OCI-LY7 (cell line): ENCODE measurements at regions not wholly inside any gene's neighbourhood (a gene's known extent, or its start where the extent isn't known, plus 50 kb on each side); places are given as distances from the start of the nearest gene placed in this dataset.

Source experiments
- BruUV-seq: library from RNA; stranded (reverse); fragments of 400-500 nt; replicated peaks from 2 replicates; lab custom pipeline; 2021; lab: Mats Ljungman, UMichigan
- CTCF ChIA-PET: fragments of 300-600 bp; sonication (Branson Sonifier 250); formaldehyde crosslinking; loops from one replicate; lab custom pipeline; 2022; ENCODE audit warnings: antibody characterized with exemption; ENCODE audit not compliant: unreplicated experiment; lab: Charles Lee
- POLR2A ChIA-PET: fragments of 300-600 bp; sonication (Branson Sonifier 250); formaldehyde crosslinking; loops from one replicate; lab custom pipeline; 2022; ENCODE audit warnings: antibody characterized with exemption; lab: Charles Lee
- DNase-seq: peaks from one replicate; pipeline ENCODE4 v3.0.0-alpha.2; 2015; ENCODE audit warnings: low spot score
- H2AFZ ChIP-seq: fragments of 200-600 bp; sonication (generic), shearing (Covaris generic); 2 replicates; pipeline ENCODE4 v1.6.1; 2014; ENCODE audit warnings: mild to moderate bottlenecking, antibody characterized with exemption, low read length, moderate library complexity
- H3K27ac ChIP-seq: fragments of 200-600 bp; sonication (generic); 2 replicates; pipeline ENCODE4 v1.5.1; 2014; ENCODE audit warnings: mixed run types, low read depth, mild to moderate bottlenecking, moderate library complexity, low read length, inconsistent platforms; ENCODE audit not compliant: poor library complexity, severe bottlenecking
- H3K36me3 ChIP-seq: fragments of 200-600 bp; sonication (generic); 2 replicates; pipeline ENCODE4 v1.6.1; 2014; ENCODE audit warnings: mild to moderate bottlenecking, antibody characterized with exemption, low read length, moderate library complexity, mixed read lengths; ENCODE audit not compliant: insufficient read depth
- H3K4me1 ChIP-seq: fragments of 200-600 bp; sonication (generic); 2 replicates; pipeline ENCODE4 v1.5.1; 2014; ENCODE audit warnings: mild to moderate bottlenecking, low read length; ENCODE audit not compliant: insufficient read depth, poor library complexity, severe bottlenecking
- H3K4me2 ChIP-seq: fragments of 200-600 bp; sonication (generic); 2 replicates; pipeline ENCODE4 v1.6.1; 2014; ENCODE audit warnings: mild to moderate bottlenecking, low read length
- H3K4me3 ChIP-seq: fragments of 200-600 bp; sonication (generic); 2 replicates; pipeline ENCODE4 v1.5.1; 2014; ENCODE audit warnings: mild to moderate bottlenecking, low read depth, low read length; ENCODE audit not compliant: poor library complexity, severe bottlenecking
- H3K79me2 ChIP-seq: fragments of 200-600 bp; sonication (generic); 2 replicates; pipeline ENCODE4 v1.6.1; 2016; ENCODE audit warnings: low read depth, mild to moderate bottlenecking, low read length, moderate library complexity, mixed read lengths; ENCODE audit not compliant: insufficient read depth
- H3K9me2 ChIP-seq: fragments of 200-600 bp; sonication (generic); 2 replicates; pipeline ENCODE4 v1.6.1; 2016; ENCODE audit warnings: mild to moderate bottlenecking, low read length, mixed read lengths; ENCODE audit not compliant: insufficient read depth
- H3K9me3 ChIP-seq: fragments of 200-600 bp; sonication (generic); 2 replicates; pipeline ENCODE4 v1.6.1; 2014; ENCODE audit warnings: mild to moderate bottlenecking, mixed run types, low read length, mixed read lengths
- H4K20me1 ChIP-seq: fragments of 200-600 bp; sonication (generic); 2 replicates; pipeline ENCODE4 v1.6.1; 2014; ENCODE audit warnings: mild to moderate bottlenecking, antibody characterized with exemption, low read length, moderate library complexity, mixed read lengths; ENCODE audit not compliant: insufficient read depth
- CTCF ChIP-seq: fragments of 200-600 bp; sonication (generic); conservative IDR thresholded peaks from 2 replicates; pipeline ENCODE4 v1.5.1; 2014; ENCODE audit warnings: mild to moderate bottlenecking, antibody characterized with exemption, low read length, moderate library complexity, mixed read lengths
- EZH2phosphoT487 ChIP-seq: fragments of 200-600 bp; sonication (generic); IDR thresholded peaks from 2 replicates; pipeline ENCODE4 v1.6.1; 2018; ENCODE audit warnings: low read depth, borderline replicate concordance, mild to moderate bottlenecking, mixed run types, antibody characterized with exemption, low read length, moderate library complexity, mixed read lengths
- intact Hi-C: fragments of 100-400 bp; cut with micrococcal nuclease; formaldehyde crosslinking; loops from one replicate; pipeline ENCODE4 v1.10.0; 2022; ENCODE audit not compliant: unreplicated experiment

GRCh38 chr5:72760259-72760658 lies 56.2 kb upstream of the TNPO1 start:
- no peak for DNase-seq
- BruUV-seq = no TSS peak
- H3K4me2 ChIP-seq = no peak overlapping the region
- H3K27ac ChIP-seq = no peak overlapping the region
- H4K20me1 ChIP-seq = no peaks in the 10 kb centered on the region
- H2AFZ ChIP-seq = no peak overlapping the region
- no peak overlapping the region for H3K4me3 ChIP-seq
- ChIA-PET POLR2A (interaction anchor here (0.6 kb wide), 1 partner anchor 39 kb away, joined by 3 read pairs; no protein-coding TSS in a partner anchor), CTCF (no interaction called here)
- no peaks in the 10 kb centered on the region for H3K79me2 ChIP-seq
- H3K36me3 ChIP-seq = no peaks in the 10 kb centered on the region
- no peaks in the 10 kb centered on the region for H3K9me3 ChIP-seq
- intact Hi-C loops = no loop called here
- H3K4me1 ChIP-seq = no peaks in the 10 kb centered on the region
- no peaks in the 10 kb centered on the region for H3K9me2 ChIP-seq
- TF ChIP-seq CTCF (no peak), EZH2phosphoT487 (no peak)

- ChIA-PET POLR2A (no interaction called here), CTCF (no interaction called here)
- TF ChIP-seq CTCF (peak; percentile 23; the same call in 1 of the 2 replicates), EZH2phosphoT487 (no peak)
Measured at GRCh38 chr5:72752909-72753308, 63.6 kb upstream of the TNPO1 start.

GRCh38 chr5:72749362-72749997 lies 67.0 kb upstream of the TNPO1 start:
- TF ChIP-seq CTCF (no peak), EZH2phosphoT487 (no peak)
- no peaks in the 10 kb centered on the region for H4K20me1 ChIP-seq
- no peak overlapping the region for H2AFZ ChIP-seq
- no peaks in the 10 kb centered on the region for H3K9me3 ChIP-seq
- CTCF ChIA-PET = no interaction called here
- intact Hi-C loops = no loop called here
- DNase-seq = no peak
- no peaks in the 10 kb centered on the region for H3K9me2 ChIP-seq
- no peak overlapping the region for H3K4me3 ChIP-seq
- H3K4me1 ChIP-seq = no peaks in the 10 kb centered on the region
- no peaks in the 10 kb centered on the region for H3K79me2 ChIP-seq
- no peaks in the 10 kb centered on the region for H3K36me3 ChIP-seq
- POLR2A ChIA-PET = no interaction called here
- H3K27ac ChIP-seq = no peak overlapping the region
- BruUV-seq = no TSS peak
- H3K4me2 ChIP-seq = no peak overlapping the region

More at GRCh38 chr5:72752909-72753308, 63.6 kb upstream of the TNPO1 start:
- Histone ChIP-seq H3K9me3 (no peaks in the 10 kb centered on the region), H3K36me3 (no peaks in the 10 kb centered on the region), H3K4me2 (no peak overlapping the region), H3K79me2 (no peaks in the 10 kb centered on the region), H3K4me1 (no peaks in the 10 kb centered on the region), H4K20me1 (no peaks in the 10 kb centered on the region), H3K4me3 (no peak overlapping the region), H2AFZ (no peak overlapping the region), H3K27ac (no peak overlapping the region), H3K9me2 (no peaks in the 10 kb centered on the region)
- DNase-seq = no peak
- no TSS peak for BruUV-seq
- intact Hi-C loops = no loop called here
